IMR-90 (cell line): ENCODE measurements at regions not wholly inside any gene's neighbourhood (a gene's known extent, or its start where the extent isn't known, plus 50 kb on each side); places are given as distances from the start of the nearest gene placed in this dataset.

ENCODE experiments used
- ATAC-seq: fragments of 200-7000 bp; cut with Tn5 transposase; 2 replicates; pipeline ENCODE4 v1.9.1; 2020; ENCODE audit warnings: low read depth, mild to moderate bottlenecking, moderate library complexity
- BruUV-seq: library from RNA; stranded (reverse); fragments of 400-500 nt; replicated peaks from 2 replicates; lab custom pipeline; 2021; lab: Mats Ljungman, UMichigan
- CTCF ChIA-PET: fragments of 300-600 bp; formaldehyde crosslinking; extraction: SDS; loops from one replicate; lab custom pipeline; 2021; ENCODE audit warnings: antibody characterized with exemption; lab: Yijun Ruan, JAX
- POLR2A ChIA-PET: fragments of 300-600 bp; sonication (Branson Sonifier 250); formaldehyde crosslinking; loops from one replicate; lab custom pipeline; 2022; ENCODE audit warnings: antibody characterized with exemption; ENCODE audit not compliant: unreplicated experiment; lab: Charles Lee
- DNase-seq: peaks from one replicate; pipeline ENCODE4 v3.0.0; 2013
- H2AFZ ChIP-seq: replicated peaks from 2 replicates; pipeline ENCODE3; 2013; ENCODE audit warnings: low read length, mild to moderate bottlenecking; ENCODE audit not compliant: poor library complexity
- H2AK5ac ChIP-seq: 2 replicates; pipeline ENCODE4 v1.6.1; 2013; ENCODE audit warnings: low read depth, low read length, inconsistent platforms
- H2AK9ac ChIP-seq: replicated peaks from 2 replicates; pipeline ENCODE3; 2013; ENCODE audit warnings: mild to moderate bottlenecking, low read depth, low read length, moderate library complexity; ENCODE audit not compliant: poor library complexity
- H2BK120ac ChIP-seq: 2 replicates; pipeline ENCODE4 v1.6.1; 2013; ENCODE audit warnings: low read depth, low read length, inconsistent platforms
- H2BK15ac ChIP-seq: 3 replicates; pipeline ENCODE4 v1.6.1; 2013; ENCODE audit warnings: low read depth, low read length, inconsistent platforms
- H2BK20ac ChIP-seq: 2 replicates; pipeline ENCODE4 v1.6.1; 2013; ENCODE audit warnings: low read depth, mild to moderate bottlenecking, inconsistent platforms, low read length, moderate library complexity
- H2BK5ac ChIP-seq: 2 replicates; pipeline ENCODE4 v1.6.1; 2013; ENCODE audit warnings: mild to moderate bottlenecking, low read depth, low read length, inconsistent platforms; ENCODE audit not compliant: poor library complexity, severe bottlenecking
- H3K14ac ChIP-seq: replicated peaks from 2 replicates; pipeline ENCODE4 v1.6.1; 2013; ENCODE audit warnings: low read depth, low read length, inconsistent platforms
- H3K18ac ChIP-seq: 2 replicates; pipeline ENCODE4 v1.6.1; 2013; ENCODE audit warnings: low read depth, low read length, control low read depth
- H3K23ac ChIP-seq: 2 replicates; pipeline ENCODE4 v1.6.1; 2013; ENCODE audit warnings: low read depth, low read length, inconsistent platforms
- H3K27ac ChIP-seq: 2 replicates; pipeline ENCODE4 v1.5.1; 2013; ENCODE audit warnings: mild to moderate bottlenecking, control low read depth, low read length; ENCODE audit not compliant: insufficient read depth
- H3K27me3 ChIP-seq: 2 replicates; pipeline ENCODE4 v1.6.1; 2013; ENCODE audit warnings: low read length; ENCODE audit not compliant: control insufficient read depth, insufficient read depth
- H3K36me3 ChIP-seq: 2 replicates; pipeline ENCODE4 v1.6.1; 2013; ENCODE audit warnings: low read length, mixed read lengths; ENCODE audit not compliant: control insufficient read depth, insufficient read depth
- H3K4ac ChIP-seq: 2 replicates; pipeline ENCODE4 v1.6.1; 2013; ENCODE audit warnings: low read depth, low read length, inconsistent platforms
- H3K4me1 ChIP-seq: 2 replicates; pipeline ENCODE4 v1.6.1; 2013; ENCODE audit warnings: low read length, mixed read lengths; ENCODE audit not compliant: control insufficient read depth, insufficient read depth
- H3K4me2 ChIP-seq: 2 replicates; pipeline ENCODE4 v1.6.1; 2013; ENCODE audit warnings: low read depth, mild to moderate bottlenecking, control low read depth, low read length, moderate library complexity
- H3K4me3 ChIP-seq: 2 replicates; pipeline ENCODE4 v1.5.1; 2013; ENCODE audit warnings: low read depth, mild to moderate bottlenecking, control low read depth, low read length, moderate library complexity; ENCODE audit not compliant: insufficient read depth
- H3K56ac ChIP-seq: 2 replicates; pipeline ENCODE4 v1.6.1; 2013; ENCODE audit warnings: low read length, inconsistent platforms; ENCODE audit not compliant: insufficient read depth; ENCODE audit errors: extremely low read depth
- H3K79me1 ChIP-seq, 2 experiments: 2 replicates each; pipeline ENCODE4 v1.6.1; 2013; ENCODE audit warnings: low read length in 2 of 2, inconsistent platforms in 1 of 2, low read depth in 1 of 2
- H3K9ac ChIP-seq: 2 replicates; pipeline ENCODE4 v1.6.1; 2013; ENCODE audit warnings: low read depth, low read length, control low read depth
- H3K9me1 ChIP-seq: 2 replicates; pipeline ENCODE4 v1.6.1; 2013; ENCODE audit warnings: low read length, inconsistent platforms; ENCODE audit not compliant: insufficient read depth
- H3K9me3 ChIP-seq: 2 replicates; pipeline ENCODE4 v1.6.1; 2013; ENCODE audit warnings: low read length; ENCODE audit not compliant: control insufficient read depth, insufficient read depth
- H4K20me1 ChIP-seq: 2 replicates; pipeline ENCODE4 v1.6.1; 2013; ENCODE audit warnings: low read length, inconsistent platforms; ENCODE audit not compliant: insufficient read depth
- H4K5ac ChIP-seq: 2 replicates; pipeline ENCODE4 v1.6.1; 2013; ENCODE audit warnings: mild to moderate bottlenecking, low read depth, low read length, control low read depth
- H4K8ac ChIP-seq, 2 experiments: 2 replicates each; pipeline ENCODE4 v1.6.1; 2013; ENCODE audit warnings: low read depth in 2 of 2, low read length in 2 of 2, control low read depth in 1 of 2, inconsistent platforms in 1 of 2
- H4K91ac ChIP-seq: 2 replicates; pipeline ENCODE4 v1.6.1; 2013; ENCODE audit warnings: low read depth, low read length, inconsistent platforms; ENCODE audit not compliant: insufficient read depth
- BHLHE40 ChIP-seq: fragments of 150-350 bp; IDR thresholded peaks from 2 replicates; pipeline ENCODE4 v1.6.1; 2016; ENCODE audit warnings: mild to moderate bottlenecking, low read depth, low read length
- CEBPB ChIP-seq: IDR thresholded peaks from 2 replicates; pipeline ENCODE4 v1.6.1; 2012; ENCODE audit warnings: low read depth, low read length, improper control_type of control experiment
- CHD1 ChIP-seq: IDR thresholded peaks from 2 replicates; pipeline ENCODE4 v1.6.1; 2012; ENCODE audit warnings: low read depth, low read length, improper control_type of control experiment
- FOS ChIP-seq: fragments of 150-350 bp; IDR thresholded peaks from 2 replicates; pipeline ENCODE4 v1.6.1; 2016; ENCODE audit warnings: low read depth, low read length
- MAFK ChIP-seq: IDR thresholded peaks from 2 replicates; pipeline ENCODE4 v1.6.1; 2012; ENCODE audit warnings: low read depth, low read length, improper control_type of control experiment
- MAZ ChIP-seq: IDR thresholded peaks from 2 replicates; pipeline ENCODE4 v1.6.1; 2012; ENCODE audit warnings: low read depth, mild to moderate bottlenecking, low read length, improper control_type of control experiment, moderate library complexity, borderline replicate concordance
- MXI1 ChIP-seq: IDR thresholded peaks from 2 replicates; pipeline ENCODE4 v1.6.1; 2012; ENCODE audit warnings: low read depth, mild to moderate bottlenecking, low read length, moderate library complexity, borderline replicate concordance
- NFE2L2 ChIP-seq: fragments of 150-350 bp; IDR thresholded peaks from 2 replicates; pipeline ENCODE4 v1.6.1; 2016; ENCODE audit warnings: low read depth, mild to moderate bottlenecking, low read length
- RAD21 ChIP-seq: IDR thresholded peaks from 2 replicates; pipeline ENCODE4 v1.6.1; 2012; ENCODE audit warnings: low read length, improper control_type of control experiment
- RCOR1 ChIP-seq: IDR thresholded peaks from 2 replicates; pipeline ENCODE4 v1.6.1; 2012; ENCODE audit warnings: mild to moderate bottlenecking, low read length, improper control_type of control experiment; ENCODE audit not compliant: insufficient replicate concordance
- RFX5 ChIP-seq: IDR thresholded peaks from 2 replicates; pipeline ENCODE4 v1.8.0; 2012; ENCODE audit warnings: low read depth, mild to moderate bottlenecking, low read length, moderate library complexity
- SMC3 ChIP-seq: fragments of 150-350 bp; IDR thresholded peaks from 2 replicates; pipeline ENCODE4 v1.6.1; 2016; ENCODE audit warnings: low read depth, mild to moderate bottlenecking, antibody characterized with exemption, low read length, moderate library complexity
- WGBS, 2 experiments: methylation state at CpG; one replicate each; pipeline versions ENCODE4 v1.1.5 to v1.1.7; 2013; ENCODE audit warnings: missing lambda C conversion rate in 2 of 2; ENCODE audit not compliant: insufficient read length in 1 of 2; ENCODE audit errors: extremely low coverage in 2 of 2; 5-methylcytosine and 5-hydroxymethylcytosine counted together
- dilution Hi-C: fragments of 300-500 bp; cut with HindIII; formaldehyde crosslinking; loops from one replicate; pipeline ENCODE4 v1.14.3; 2018; ENCODE audit warnings: low sequenced_read_pairs; ENCODE audit not compliant: unreplicated experiment
- in situ Hi-C: fragments of 300-500 bp; cut with MboI; formaldehyde crosslinking; loops from 3 replicates; pipeline ENCODE4 v1.14.3; 2019; ENCODE audit warnings: low sequenced_read_pairs, inconsistent platforms, mixed read lengths
- intact Hi-C: fragments of 100-400 bp; cut with micrococcal nuclease; formaldehyde crosslinking; loops from 2 replicates; pipeline ENCODE4 v1.10.0; 2022
- TF ChIP-seq, protein P1 (sequence below): fragments of 150-350 bp; IDR thresholded peaks from 2 replicates; pipeline ENCODE4 v1.6.1; 2017; ENCODE audit warnings: mild to moderate bottlenecking, antibody characterized with exemption, low read length, low read depth
- TF ChIP-seq, protein P2 (sequence below): conservative IDR thresholded peaks from 2 replicates; pipeline ENCODE4 v1.5.1; 2012; ENCODE audit warnings: mild to moderate bottlenecking, low read depth, low read length, improper control_type of control experiment
- TF ChIP-seq, protein P3 (sequence below): fragments of 150-350 bp; IDR thresholded peaks from 2 replicates; pipeline ENCODE4 v1.6.1; 2016; ENCODE audit warnings: low read depth, mild to moderate bottlenecking, low read length, moderate library complexity, borderline replicate concordance

DNA sequence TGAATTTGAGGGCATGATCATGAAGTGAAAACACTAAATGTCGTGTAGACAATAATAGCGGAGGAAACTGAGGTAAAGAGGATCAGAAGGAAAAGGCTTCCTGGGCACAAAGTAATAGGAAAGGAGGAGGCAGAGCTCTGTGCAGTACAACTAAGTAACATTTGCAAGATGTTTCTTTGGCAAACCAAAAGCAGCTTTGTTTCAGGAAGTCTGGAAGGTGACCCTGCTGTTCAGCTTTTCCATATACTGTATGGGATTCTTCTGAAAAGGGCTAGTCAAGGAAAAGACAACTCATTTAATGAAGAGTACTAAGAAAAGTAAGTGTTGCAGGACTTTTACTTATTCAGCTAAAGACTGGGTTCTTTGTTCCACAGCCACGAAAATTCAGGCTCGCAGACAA, 463.1 kb downstream of the PCDH7 start:
- Histone ChIP-seq H3K4me1 (no peaks in the 10 kb centered on the region), H3K27me3 (no peaks in the 10 kb centered on the region), H4K91ac (no peak overlapping the region), H2BK120ac (no peak overlapping the region), H4K20me1 (no peaks in the 10 kb centered on the region), H3K27ac (no peak overlapping the region), H3K56ac (no peak overlapping the region), H2AFZ (no peak overlapping the region), H3K36me3 (no peaks in the 10 kb centered on the region), H4K5ac (no peak overlapping the region), H3K9me1 (no peaks in the 10 kb centered on the region), H2BK15ac (no peak overlapping the region), H2AK9ac (no peak overlapping the region), H3K4ac (no peak overlapping the region), H4K8ac (no peak overlapping the region), H3K9ac (no peak overlapping the region), H3K9me3 (no peaks in the 10 kb centered on the region), H3K23ac (no peak overlapping the region), H3K4me2 (no peak overlapping the region), H2BK20ac (no peak overlapping the region), H2AK5ac (no peak overlapping the region), H3K4me3 (no peak overlapping the region), H3K18ac (no peak overlapping the region), H3K14ac (no peak overlapping the region), H2BK5ac (no peak overlapping the region), H3K79me1 (no peaks in the 10 kb centered on the region)
- BruUV-seq = no TSS peak
- ATAC-seq = no peak
- POLR2A ChIA-PET = interaction anchor here (0.5 kb wide), 1 partner anchor 440 kb away, joined by 4 read pairs; no protein-coding TSS in a partner anchor
- in situ Hi-C loops (no loop called here), dilution Hi-C loops (no loop called here), intact Hi-C loops (no loop called here)
- TF ChIP-seq MAZ (no peak), RFX5 (no peak), CHD1 (no peak), SMC3 (no peak), RCOR1 (no peak), MXI1 (no peak), BHLHE40 (no peak), RAD21 (no peak), NFE2L2 (no peak), FOS (no peak), MAFK (no peak), CEBPB (no peak)
- TF ChIP-seq, protein P1, sequence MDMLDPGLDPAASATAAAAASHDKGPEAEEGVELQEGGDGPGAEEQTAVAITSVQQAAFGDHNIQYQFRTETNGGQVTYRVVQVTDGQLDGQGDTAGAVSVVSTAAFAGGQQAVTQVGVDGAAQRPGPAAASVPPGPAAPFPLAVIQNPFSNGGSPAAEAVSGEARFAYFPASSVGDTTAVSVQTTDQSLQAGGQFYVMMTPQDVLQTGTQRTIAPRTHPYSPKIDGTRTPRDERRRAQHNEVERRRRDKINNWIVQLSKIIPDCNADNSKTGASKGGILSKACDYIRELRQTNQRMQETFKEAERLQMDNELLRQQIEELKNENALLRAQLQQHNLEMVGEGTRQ = no peak
- TF ChIP-seq, protein P2, sequence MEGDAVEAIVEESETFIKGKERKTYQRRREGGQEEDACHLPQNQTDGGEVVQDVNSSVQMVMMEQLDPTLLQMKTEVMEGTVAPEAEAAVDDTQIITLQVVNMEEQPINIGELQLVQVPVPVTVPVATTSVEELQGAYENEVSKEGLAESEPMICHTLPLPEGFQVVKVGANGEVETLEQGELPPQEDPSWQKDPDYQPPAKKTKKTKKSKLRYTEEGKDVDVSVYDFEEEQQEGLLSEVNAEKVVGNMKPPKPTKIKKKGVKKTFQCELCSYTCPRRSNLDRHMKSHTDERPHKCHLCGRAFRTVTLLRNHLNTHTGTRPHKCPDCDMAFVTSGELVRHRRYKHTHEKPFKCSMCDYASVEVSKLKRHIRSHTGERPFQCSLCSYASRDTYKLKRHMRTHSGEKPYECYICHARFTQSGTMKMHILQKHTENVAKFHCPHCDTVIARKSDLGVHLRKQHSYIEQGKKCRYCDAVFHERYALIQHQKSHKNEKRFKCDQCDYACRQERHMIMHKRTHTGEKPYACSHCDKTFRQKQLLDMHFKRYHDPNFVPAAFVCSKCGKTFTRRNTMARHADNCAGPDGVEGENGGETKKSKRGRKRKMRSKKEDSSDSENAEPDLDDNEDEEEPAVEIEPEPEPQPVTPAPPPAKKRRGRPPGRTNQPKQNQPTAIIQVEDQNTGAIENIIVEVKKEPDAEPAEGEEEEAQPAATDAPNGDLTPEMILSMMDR = no peak
- TF ChIP-seq, protein P3, sequence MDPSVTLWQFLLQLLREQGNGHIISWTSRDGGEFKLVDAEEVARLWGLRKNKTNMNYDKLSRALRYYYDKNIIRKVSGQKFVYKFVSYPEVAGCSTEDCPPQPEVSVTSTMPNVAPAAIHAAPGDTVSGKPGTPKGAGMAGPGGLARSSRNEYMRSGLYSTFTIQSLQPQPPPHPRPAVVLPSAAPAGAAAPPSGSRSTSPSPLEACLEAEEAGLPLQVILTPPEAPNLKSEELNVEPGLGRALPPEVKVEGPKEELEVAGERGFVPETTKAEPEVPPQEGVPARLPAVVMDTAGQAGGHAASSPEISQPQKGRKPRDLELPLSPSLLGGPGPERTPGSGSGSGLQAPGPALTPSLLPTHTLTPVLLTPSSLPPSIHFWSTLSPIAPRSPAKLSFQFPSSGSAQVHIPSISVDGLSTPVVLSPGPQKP = no peak
- CTCF ChIA-PET = interaction anchor here (0.5 kb wide), 1 partner anchor 146 kb away, joined by 3 read pairs; no protein-coding TSS in a partner anchor
- DNase-seq = no peak
- WGBS, 2 experiments = 83% methylated on average over 2 of the region's 4 CpGs; no CpG with 5 or more reads in 1 of the 2 experiments
